OCI-LY1 (cell line): ENCODE measurements at regions not wholly inside any gene's neighbourhood (a gene's known extent, or its start where the extent isn't known, plus 50 kb on each side); places are given as distances from the start of the nearest gene placed in this dataset.

Experiments
- EZH2 ChIP-seq: fragments of 200-600 bp; sonication (generic), shearing (Covaris generic); IDR thresholded peaks from 2 replicates; pipeline ENCODE4 v1.8.0; 2017; ENCODE audit warnings: borderline replicate concordance, mixed run types, mild to moderate bottlenecking, antibody characterized with exemption, low read length, moderate library complexity, mixed read lengths
- TF ChIP-seq, protein P1 (sequence below): fragments of 200-600 bp; sonication (generic), shearing (Covaris generic); IDR thresholded peaks from 2 replicates; pipeline ENCODE4 v1.5.1; 2017; ENCODE audit warnings: mild to moderate bottlenecking, antibody characterized with exemption, low read length, moderate library complexity, mixed read lengths

- TF ChIP-seq, protein P1, sequence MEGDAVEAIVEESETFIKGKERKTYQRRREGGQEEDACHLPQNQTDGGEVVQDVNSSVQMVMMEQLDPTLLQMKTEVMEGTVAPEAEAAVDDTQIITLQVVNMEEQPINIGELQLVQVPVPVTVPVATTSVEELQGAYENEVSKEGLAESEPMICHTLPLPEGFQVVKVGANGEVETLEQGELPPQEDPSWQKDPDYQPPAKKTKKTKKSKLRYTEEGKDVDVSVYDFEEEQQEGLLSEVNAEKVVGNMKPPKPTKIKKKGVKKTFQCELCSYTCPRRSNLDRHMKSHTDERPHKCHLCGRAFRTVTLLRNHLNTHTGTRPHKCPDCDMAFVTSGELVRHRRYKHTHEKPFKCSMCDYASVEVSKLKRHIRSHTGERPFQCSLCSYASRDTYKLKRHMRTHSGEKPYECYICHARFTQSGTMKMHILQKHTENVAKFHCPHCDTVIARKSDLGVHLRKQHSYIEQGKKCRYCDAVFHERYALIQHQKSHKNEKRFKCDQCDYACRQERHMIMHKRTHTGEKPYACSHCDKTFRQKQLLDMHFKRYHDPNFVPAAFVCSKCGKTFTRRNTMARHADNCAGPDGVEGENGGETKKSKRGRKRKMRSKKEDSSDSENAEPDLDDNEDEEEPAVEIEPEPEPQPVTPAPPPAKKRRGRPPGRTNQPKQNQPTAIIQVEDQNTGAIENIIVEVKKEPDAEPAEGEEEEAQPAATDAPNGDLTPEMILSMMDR: no peak
- no peak for TF ChIP-seq EZH2
These were observed 178.3 kb upstream of the FOXA2 start for GRCh38 chr20:22762576-22763256.
